ENCODE measurements at regions not wholly inside any gene's neighbourhood (a gene's known extent, or its start where the extent isn't known, plus 50 kb on each side); places are given as distances from the start of the nearest gene placed in this dataset.

GRCh38 chr10:131750171-131750895 lies 150.5 kb upstream of the PPP2R2D start:
- no peak for TF ChIP-seq CTCF (conservative IDR thresholded peaks at IDR 0.05)
- Histone ChIP-seq H3K23me2 (ENCODE audit: insufficient read length, low read depth, low read length, poor library complexity, severe bottlenecking) (no peaks in the 10 kb centered on the region), H2AK5ac (ENCODE audit: insufficient read length, low read length) (no peak overlapping the region), H3K79me2 (ENCODE audit: insufficient read depth, low read length) (no peaks in the 10 kb centered on the region), H4K20me1 (ENCODE audit: control insufficient read depth, insufficient read depth, insufficient read length) (no peaks in the 10 kb centered on the region), H4K91ac (ENCODE audit: insufficient read length, low read depth, low read length) (no peak overlapping the region), H2BK5ac (ENCODE audit: insufficient read length, low read length) (no peak overlapping the region), H3K4me1 (ENCODE audit: insufficient read depth, low read length) (no peaks in the 10 kb centered on the region; the same call in 1 of the 2 replicates), H2BK15ac (ENCODE audit: low read depth, low read length) (no peak overlapping the region), H3K79me1 (ENCODE audit: insufficient read depth, low read depth, low read length, poor library complexity, severe bottlenecking) (no peaks in the 10 kb centered on the region), H3K4me2 (ENCODE audit: insufficient read depth, insufficient read length, low read length) (no peak overlapping the region), H4K8ac (replicated peaks; ENCODE audit: insufficient read length, low read depth, low read length) (no peak overlapping the region), H3K9ac (ENCODE audit: extremely low read depth, insufficient read length, low read length) (no peak overlapping the region), H3K14ac (ENCODE audit: insufficient read depth, low read length) (no peak overlapping the region), H2BK120ac (ENCODE audit: low read depth, low read length, poor library complexity, severe bottlenecking) (no peak overlapping the region), H2BK20ac (ENCODE audit: low read depth, low read length, poor library complexity, severe bottlenecking) (no peak overlapping the region), H2BK12ac (ENCODE audit: insufficient read length, low read depth, low read length) (no peak overlapping the region), H3K27ac (ENCODE audit: insufficient read length, low read depth, low read length) (no peak overlapping the region), H3K9me3 (ENCODE audit: control insufficient read depth, low read depth, low read length) (no peaks in the 10 kb centered on the region), H4K5ac (ENCODE audit: insufficient read length, low read depth, low read length) (no peak overlapping the region), H3K56ac (ENCODE audit: insufficient read length, low read depth, low read length) (no peak overlapping the region), H3T11ph (ENCODE audit: low read length) (no peak overlapping the region), H3K4ac (ENCODE audit: low read depth, low read length) (no peak overlapping the region), H3K23ac (ENCODE audit: insufficient read length, low read depth, low read length) (no peak overlapping the region), H3K18ac (ENCODE audit: insufficient read length, low read depth, low read length) (no peak overlapping the region), H2AFZ (ENCODE audit: low read length) (no peak overlapping the region), H3K27me3 (ENCODE audit: insufficient read depth, low read length) (no peaks in the 10 kb centered on the region)
- WGBS (ENCODE audit: extremely low coverage, insufficient read length, low lambda C conversion rate): no CpG with 5 or more reads among the region's 22 CpGs
- Mint-ChIP-seq H3K27ac (no peak overlapping the region), H3K4me3 (no peak overlapping the region), H3K4me1 (peaks cover 42 to 45% of the 10 kb centered on the region in 2 experiments), H3K36me3 (ENCODE audit: insufficient read depth in 1 of 3, low read depth in 3 of 3) (no peaks in the 10 kb centered on the region; a peak in 1 of 7 replicates), H3K27me3 (ENCODE audit: low read depth) (peaks cover 3% of the 10 kb centered on the region; the same call in 1 of the 2 replicates), H3K9me3 (no peaks in the 10 kb centered on the region)
- no peak for DNase-seq
